Activated CD4-positive, alpha-beta T cell treated with anti-CD3 and anti-CD28 coated beads for 4 hours (primary cell): ENCODE measurements at regions not wholly inside any gene's neighbourhood (a gene's known extent, or its start where the extent isn't known, plus 50 kb on each side); places are given as distances from the start of the nearest gene placed in this dataset.

Source experiments
- DNase-seq, 2 donors: peaks; one replicate each; pipeline ENCODE4 v3.0.0-alpha.2; 2020

DNA sequence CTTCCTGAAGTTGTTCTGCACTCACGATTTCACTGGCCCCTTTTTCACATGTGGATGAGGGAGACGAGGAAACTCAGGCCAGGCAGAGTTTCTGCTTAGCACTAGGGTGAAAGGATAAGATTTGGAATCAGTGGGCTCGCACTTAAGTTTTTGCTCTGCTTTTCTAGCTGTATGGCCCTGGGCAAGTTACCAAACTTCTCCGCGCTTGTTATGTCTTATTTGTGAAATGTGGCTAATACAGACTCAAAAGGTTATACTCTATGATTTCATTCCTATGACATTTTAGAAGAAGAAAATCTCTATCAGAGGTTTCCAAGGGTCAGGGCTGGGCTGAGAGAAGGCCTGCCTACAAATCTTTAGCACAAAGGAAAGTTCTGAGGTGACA is 191.9 kb upstream of the LRIG1 start:
- no peak for DNase-seq

DNA sequence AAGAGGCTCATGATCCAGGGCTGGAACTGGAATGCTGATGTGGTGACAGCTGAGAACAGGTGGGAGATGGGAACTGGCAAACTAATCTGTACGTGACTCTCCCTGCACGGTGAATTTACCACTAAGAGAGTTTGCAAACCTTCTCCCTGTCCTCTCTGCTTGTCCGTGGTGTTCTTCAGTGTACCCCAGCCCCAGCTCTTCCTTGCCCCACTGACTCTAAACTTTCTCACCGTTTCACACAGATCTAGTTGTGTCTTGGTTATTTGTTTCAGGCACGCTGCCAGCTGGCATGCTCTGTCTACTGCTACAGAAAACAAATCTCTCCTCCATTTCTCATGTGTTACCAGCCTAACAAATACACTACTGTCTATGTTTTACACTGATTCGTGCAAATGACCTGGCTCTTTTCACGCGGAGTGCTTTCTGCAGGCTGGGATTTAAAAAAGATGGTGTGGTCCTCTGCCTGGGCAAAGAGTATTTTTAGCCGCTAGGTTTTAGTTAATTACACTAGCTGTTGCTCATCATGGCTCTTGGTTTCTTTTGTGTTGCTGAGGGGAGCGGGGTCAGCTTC is 192.7 kb upstream of the LRIG1 start:
- DNase-seq, result no peak

DNA sequence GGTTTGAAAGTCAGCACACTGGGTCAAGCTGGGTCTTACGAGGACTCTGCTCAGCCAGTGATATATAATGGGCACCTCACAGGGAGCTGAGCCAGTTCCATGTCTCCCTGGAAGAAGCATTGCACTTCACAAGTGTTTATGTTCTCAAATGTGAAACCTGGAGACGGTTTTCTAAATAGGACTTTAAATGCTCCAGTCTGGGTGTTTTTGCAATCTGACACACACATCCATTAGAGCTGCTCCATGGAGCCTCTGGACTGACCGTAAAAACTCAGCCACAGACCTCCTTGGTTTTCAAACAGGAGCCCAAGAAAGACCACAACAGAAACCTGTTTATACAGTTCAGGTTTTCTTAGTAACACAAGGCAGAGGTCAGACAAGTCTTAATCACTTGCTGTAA is 201.3 kb upstream of the LRIG1 start:
- no peak for DNase-seq

DNA sequence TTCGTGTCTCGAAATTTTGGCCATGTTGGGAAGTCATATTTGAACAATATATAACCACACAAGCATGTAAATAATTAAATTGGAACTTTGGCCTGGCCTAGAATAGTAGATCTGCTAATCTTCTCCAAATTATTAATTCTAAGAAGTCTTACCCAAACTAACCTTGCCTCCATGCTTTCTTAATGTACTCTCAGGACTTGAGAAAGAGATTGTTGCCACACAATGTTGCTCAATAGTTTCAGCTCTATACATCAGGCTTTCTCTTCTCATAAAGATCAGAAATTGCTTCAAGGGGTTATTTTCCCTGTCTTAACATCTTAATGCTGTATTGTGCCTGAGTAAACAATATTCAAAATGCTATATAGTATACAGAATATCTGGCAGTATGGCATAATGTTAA is 202.7 kb upstream of the LRIG1 start:
- DNase-seq, result no peak

DNA sequence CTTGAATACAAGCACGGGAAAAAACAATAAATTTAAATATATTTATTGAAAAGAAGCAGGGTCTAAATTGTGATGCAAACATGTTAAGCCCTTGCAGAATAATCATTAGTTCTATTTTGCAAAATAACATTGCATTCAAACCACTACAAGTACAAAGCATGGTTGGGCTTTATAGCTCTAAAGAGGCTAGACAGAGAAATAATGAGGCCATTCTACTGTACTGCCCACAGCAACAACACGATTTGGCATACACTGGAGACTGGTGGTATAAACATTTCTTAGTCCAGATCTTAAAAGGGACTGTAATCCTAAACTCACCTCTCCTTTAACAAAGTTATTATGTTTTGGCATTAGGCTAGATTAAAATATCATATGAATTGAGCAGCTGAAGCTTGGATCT is 204.3 kb upstream of the LRIG1 start:
- DNase-seq, result no peak

DNA sequence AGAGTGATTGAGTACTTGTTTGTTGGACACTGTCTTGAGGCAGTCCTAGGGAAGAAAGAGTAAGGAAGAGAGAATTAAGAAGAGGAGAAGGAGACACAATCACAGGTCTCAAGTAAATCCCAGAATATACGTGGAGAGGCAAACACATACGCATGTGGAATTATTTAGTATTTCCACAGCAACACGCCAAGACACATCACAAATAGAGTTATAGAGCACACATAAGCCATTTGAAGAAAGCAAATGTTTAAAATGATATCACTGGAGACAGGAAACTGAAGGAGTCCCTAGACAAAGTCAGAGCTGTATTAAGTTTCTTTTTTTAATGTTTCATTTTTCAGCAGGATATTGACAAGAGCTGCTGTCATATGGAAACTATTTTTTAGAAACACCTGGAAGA is 206.1 kb upstream of the LRIG1 start:
- DNase-seq, result no peak

DNA sequence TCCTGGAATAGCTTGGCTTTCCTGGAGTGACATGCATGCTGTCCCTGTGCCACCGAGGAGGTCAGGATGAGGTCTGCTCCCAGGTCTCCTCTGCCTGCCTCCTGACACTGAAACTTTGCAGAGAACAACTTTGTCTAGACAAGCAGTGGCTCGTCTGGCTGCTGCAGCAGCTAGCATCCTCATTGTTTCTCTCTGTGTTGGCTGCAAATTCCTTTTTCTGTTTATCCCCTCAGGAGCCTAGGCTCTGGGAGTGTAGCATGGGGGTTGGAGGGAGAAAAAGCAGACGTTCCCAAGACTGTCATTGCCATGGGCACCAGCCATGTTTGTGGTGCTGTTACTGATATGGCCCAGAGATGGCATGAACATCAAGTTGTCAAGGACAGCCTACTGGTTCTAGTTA is 208.7 kb upstream of the LRIG1 start:
- no peak for DNase-seq

DNA sequence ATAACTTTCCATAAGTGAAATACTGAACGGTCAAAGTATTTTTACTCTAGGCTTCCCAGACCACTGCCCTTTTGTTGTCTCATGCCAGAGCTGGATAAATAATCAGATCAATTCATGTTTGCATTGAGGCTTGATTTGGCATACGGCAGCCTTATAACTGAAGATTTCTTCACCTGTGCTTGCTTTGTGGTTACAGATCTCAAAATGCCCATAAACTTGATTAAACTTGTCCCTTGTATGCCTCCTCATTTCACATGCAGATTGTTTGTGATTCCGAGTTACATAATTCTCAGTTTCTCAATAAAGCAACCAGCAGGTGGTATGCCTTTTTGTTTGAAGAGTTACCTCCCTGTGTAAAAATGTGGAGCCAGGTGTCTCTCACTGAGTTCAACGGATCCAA is 211.4 kb upstream of the LRIG1 start:
- DNase-seq, result no peak

DNA sequence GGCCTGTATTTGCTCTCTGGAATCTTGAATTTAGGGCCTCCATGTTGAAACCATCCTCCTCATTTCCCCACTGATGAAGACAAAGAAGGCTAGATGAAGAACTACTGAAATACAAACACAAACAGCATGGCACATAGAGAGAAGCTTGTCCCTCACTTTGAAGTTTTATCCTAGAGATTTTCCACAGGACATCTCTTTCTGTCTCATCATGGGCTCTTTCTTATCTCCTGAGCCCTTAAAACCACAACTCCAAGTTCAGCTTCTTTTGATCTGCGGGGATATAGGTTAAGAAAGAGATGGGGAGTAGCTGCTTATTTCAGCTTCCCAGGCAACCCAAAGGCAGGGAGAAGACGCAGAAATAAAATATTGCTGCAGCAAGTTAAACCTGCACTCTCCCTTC is 213.1 kb upstream of the LRIG1 start:
- DNase-seq, result no peak

DNA sequence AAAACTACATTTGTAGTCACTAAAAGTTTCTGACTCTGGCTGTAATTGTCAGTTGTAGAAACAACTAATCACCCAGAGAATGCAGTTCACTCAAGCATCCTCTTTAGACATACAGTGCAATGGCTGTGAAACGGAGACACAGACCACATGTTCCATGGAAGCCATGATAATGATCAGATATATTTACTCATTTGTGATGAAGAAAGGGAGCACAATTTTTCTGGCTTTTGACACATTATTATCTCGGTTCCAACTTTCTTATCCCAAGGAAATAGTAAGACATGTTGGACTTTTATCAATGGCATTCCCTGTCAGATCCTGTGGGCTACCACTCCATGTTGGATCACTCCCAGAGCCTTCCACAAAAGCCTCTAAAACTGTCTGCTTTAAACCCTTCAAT is 215.0 kb upstream of the LRIG1 start:
- no peak for DNase-seq

DNA sequence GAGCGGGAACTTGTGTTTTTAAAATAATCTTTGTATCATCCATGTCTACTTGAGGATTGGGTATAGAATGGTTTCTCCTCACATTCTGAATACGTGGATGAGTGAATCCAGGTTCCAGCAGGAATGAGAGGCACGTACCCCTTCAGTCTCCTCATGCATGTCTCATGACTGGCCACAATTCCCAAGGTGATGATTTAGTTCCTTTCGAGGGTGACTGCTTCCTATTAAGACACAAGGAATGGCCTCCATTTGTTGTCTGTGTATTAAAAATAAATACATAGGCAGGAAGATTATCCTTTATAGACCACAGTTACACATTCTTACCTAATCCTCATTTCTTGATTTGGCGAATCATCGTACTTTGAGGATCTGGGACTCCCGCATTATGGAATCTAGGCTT is 217.0 kb upstream of the LRIG1 start:
- DNase-seq, result no peak

DNA sequence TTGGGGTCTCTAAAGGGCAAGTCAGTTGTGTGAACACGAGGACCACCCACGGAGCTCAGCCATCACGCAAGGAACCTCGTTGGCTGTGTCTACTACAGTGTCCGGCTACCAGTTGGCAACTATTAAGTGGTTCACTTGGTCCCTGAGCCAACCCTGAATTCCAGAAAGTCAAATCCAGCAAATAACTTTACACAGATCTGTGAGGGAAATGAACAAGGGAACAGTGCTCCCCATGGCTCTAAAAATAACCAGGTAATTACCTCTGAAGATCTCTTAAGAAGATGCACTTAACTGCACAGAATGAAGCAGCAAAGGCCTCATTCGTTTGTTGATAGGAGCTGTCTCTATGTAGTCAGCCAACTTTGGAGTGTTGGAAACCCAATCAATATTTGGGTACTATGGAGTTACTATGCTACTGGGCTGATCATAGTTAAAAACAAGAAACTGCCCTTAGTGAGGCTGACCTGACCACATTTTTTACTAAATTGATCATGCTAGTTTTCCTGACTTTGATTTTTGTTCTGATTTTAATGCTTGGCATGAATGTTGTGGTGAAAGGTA is 219.1 kb upstream of the LRIG1 start:
- DNase-seq, result no peak

DNA sequence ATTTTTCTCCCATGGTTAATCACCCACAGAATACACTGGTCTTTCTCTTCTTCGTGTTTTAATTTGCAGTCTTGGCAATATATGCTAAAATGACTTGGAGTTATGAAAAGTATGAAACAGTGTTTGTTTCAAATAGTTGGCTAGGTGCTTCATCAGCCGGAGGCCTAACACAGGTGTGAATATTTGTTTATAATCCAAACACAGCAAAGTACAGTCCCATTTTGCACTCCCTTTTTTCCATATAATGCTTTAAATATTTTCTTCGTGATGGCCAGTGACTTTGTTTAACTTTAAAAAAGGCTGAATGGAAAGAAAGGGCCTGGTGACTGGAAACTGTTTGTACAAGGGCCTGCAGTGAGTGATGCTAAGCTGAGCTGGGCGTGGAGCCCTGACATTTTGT is 219.7 kb upstream of the LRIG1 start:
- DNase-seq, result no peak

DNA sequence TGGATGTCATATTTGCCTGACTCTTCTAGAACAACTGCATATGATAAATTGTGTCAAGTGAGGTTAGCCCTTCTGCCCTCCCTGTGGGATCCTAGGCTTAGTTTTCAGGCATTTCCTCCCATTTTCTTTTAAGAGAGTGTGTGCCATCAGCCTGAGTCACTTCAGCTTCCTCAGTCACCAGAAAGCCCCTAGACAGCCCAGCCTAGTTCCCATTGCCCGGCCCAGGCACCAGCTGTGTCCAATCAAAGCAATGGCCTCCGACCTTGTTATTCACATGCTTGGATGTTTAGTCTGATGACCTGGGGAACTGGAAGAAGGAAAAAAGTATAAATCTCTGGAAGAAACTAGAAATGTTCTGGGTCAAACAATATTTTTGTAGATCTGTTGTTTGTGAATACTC is 221.9 kb upstream of the LRIG1 start:
- DNase-seq, result no peak

DNA sequence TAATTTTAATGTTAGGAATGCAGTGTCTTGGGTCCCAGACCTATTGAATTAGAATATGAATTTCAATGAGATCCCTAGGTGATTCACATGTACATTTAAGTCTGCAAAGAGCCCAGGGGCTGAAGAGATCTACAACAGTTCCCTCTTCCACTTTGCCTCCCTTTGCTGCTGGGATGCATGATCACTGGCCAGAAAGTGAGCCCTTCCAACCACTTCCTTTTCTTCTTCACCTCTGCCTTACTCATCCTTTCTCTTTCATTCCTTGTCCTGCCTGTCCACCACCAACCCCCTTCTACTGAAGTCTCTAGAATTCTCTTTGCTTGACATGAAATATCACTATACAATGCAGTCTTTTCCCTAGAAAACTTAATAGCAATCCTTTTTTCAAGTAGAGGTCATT is 222.4 kb upstream of the LRIG1 start:
- DNase-seq, result no peak

DNA sequence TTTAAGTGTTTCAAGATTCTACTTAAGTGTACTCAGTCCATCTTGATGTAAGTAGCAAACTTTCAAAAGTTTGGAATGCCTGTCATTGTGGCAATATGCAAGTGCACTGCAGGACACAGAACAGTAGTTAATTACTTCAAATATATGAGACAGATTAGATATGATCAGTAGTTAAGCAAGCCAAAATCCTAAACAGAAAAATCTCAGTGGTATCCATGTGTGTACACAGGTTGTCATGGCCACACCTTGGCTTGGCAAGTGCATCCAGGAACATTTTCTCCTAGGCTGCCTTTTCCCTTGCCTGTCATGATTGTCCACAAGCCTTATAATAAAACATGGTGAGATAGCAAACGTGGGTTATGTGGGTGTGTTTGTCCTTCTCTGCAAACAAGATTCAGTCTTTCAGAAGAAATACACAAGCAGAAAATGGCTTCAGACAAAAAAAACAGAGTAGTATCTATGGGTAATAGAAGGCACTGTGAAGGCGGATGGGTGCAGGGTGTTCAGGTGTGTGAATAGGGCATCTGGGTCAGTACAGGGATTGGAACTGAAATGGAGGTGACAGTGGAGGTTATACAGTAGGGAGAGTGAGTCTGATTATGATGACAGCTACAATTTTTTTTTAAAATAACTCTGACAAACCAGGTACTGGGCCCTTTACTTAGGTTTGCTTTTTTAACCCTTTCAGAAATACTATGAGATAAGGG is 229.0 kb upstream of the LRIG1 start:
- DNase-seq, result no peak

DNA sequence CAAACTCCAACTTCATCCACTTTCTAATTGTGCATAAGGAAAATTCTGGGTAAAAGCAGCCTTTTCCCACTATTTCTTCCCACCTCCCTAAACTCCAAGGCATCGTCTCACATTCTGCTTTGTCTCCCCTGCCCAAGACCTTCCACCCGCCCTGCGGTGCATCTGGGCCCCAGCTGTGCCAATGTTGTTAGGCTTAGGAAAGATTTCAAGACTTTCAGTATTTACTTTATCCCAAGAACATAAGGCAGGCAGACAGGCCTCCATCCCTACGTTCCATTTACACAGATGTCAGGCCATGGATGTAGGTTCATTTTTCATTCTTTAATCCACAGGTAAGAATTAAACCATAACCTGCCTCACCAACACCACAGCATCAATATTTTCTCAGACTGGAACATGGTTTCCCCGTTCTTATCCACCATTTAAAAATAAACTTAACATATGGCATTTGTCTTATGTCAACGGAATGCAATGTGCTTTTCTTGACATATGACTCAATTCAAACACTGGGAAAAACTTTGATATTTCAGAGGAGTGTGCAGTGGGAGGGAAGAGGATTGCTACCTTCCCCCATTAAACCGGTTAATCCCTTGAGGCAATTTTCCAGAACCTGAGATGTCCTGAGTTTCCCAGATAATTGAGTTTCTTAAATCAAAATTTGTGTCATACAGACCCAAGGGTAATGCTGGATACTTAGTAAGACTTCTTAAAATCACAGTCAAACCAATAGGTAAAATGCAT is 238.0 kb upstream of the LRIG1 start:
- no peak for DNase-seq

DNA sequence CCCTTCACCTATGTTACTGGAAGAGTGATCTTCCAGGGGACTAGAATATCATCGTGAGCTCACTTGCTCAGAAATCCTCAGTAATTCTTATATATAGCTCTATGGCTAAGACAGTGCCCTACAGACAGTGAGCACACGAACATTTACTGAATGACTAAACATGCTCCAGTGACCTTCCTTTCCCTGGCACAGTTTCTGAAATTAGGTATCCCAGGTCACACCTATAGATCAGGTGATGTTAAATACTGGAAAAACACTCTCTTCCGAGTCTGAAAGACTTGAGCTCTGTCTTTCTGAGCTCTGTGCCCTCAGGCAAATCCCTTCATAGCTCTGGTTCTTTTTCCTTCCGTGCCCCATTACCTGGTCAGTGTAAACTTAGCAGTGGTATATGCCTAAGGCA is 239.4 kb upstream of the LRIG1 start:
- DNase-seq, result no peak

DNA sequence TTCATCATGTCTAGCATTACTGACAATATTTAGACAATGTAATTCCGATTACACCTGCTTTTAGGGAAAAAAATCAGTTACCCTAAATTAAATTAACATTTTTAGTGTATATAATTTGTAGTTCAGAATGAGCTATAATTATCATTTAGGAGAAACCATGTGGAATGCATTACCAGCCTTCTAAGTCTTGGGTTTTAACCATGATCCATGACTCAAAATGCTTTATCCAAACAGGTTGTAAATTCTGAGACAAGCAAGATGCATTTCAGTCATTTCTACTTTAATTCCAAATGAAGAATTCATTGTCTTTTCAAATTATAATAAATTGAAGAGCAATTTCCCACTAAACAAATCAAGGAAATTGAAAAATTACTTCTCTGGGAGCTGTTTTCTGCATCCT is 243.7 kb upstream of the LRIG1 start:
- no peak for DNase-seq

DNA sequence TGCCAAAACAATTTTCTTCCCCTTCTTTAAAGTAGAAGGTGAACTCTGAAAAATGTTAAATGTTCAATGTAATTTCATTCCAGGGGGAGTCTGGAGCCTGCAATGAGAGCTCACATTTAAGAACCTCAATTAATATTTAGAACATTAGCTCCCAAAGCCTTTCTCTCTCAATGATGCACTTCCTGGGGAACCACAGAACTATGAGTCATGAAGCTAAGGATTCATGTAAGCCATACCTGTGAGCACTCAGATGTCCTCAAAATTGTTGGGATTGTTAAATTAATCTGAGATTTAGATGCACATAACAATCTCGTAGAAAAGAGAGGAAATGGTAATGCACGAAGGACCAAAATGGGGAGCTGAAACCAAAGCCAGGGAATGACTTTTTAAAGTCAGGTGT is 244.2 kb upstream of the LRIG1 start:
- no peak for DNase-seq

DNA sequence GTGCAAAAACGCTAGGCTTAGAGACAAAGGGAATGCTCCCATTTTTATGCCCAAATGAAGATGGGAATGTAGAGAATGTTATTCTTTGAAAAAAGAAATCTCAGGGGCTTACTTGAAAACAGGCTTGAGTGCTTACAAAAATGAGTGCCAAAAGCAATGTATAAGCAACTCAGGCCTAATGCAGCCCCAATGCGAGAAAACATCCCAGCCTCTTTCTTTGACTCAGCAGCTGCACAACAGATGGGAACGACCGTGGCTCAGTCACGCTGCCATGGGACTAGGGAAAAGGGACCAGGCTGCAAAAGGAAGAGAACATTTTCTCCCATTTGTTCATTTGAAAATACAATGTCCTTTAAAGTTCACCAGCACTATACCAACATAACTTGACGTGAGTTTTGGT is 246.4 kb upstream of the LRIG1 start:
- DNase-seq, result no peak

DNA sequence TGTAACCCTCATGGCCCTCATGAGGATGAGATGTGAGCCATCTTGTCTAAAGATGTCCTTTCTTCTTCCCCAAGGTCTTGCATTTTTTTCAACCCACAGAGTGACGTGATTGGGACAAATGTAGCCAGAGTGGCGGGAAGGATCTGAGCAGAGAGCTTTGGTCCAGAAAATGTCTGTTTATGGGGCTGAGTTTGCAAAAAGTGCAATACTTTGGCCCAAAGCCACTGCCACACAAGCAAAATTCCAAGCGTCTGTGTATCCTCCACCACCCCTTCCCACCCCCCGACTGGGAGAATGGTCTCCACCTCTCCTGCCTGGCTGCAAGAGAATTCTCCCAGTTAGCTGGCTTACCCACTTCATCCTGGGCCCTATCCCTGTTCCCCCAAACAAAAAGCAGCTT is 246.9 kb upstream of the LRIG1 start:
- DNase-seq, result no peak

DNA sequence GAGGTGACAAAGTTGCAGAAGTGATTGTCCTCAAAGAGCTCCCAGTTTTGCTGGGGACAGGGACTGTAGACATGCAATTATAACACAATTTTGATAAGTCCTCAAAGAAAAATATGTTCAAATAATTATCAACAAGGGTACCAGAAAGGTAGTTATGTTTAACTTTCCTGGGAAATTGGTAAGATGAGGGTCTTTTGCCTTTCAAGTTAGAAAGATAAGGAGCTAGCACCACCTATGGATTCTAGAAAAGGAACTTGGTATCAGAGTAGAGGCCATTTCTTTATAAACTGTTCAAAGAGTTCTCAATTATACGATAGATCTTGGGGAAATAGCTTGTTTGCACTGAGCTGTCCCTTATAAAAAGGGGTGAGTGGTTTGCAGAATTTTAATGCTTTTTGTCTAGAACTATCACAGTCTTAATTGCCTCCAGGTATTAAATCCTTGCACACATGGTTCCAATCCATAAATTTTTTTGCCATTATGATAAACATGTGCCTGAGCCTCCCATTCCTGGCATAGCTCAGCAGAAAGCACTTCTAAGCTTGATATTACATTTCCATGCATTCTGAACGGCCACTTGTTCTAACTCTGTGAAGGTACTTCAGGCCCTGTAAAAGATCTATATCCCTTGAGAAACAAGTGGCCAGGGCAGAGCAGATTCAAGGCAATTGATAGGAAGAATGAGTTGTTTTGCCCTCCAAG is 247.5 kb upstream of the LRIG1 start:
- DNase-seq, result no peak

DNA sequence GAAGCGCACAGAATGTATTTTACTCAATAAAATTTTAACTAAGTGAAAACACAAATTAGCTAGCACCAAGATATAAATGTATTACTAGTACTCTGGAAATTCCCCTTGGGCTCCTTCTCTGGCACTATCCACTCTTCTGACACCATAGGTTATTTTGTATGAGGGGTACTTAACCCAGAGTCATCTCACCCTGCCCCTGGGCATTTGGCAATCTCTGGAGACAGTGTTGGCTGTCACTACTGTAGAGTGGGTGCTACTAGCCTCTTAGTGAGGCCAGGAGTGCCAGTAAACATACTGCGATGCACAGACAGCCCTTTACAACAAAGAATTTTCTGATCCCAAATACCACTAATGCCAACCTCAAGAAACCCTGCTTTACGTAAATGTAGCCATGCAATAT is 246.3 kb upstream of the KBTBD8 start:
- no peak for DNase-seq
